B cell (primary cell): ENCODE measurements at regions not wholly inside any gene's neighbourhood (a gene's known extent, or its start where the extent isn't known, plus 50 kb on each side); places are given as distances from the start of the nearest gene placed in this dataset.

Experiments used
- ATAC-seq: fragments of 200-7000 bp; cut with Tn5 transposase; one replicate; pipeline ENCODE4 v1.10.0; 2021; ENCODE audit warnings: low read depth, mild to moderate bottlenecking, moderate number of reproducible peaks, moderate library complexity
- CTCF ChIA-PET: fragments of 350-600 bp; sonication (Branson Sonifier 250); formaldehyde crosslinking; loops from one replicate; lab custom pipeline; 2021; ENCODE audit warnings: antibody characterized with exemption, inconsistent platforms; lab: Charles Lee
- POLR2A ChIA-PET: fragments of 350-600 bp; sonication (Branson Sonifier 250); formaldehyde crosslinking; loops from one replicate; lab custom pipeline; 2021; ENCODE audit warnings: antibody characterized with exemption; lab: Charles Lee
- DNase-seq: peaks from one replicate; pipeline ENCODE4 v3.0.0; 2013
- H2AFZ ChIP-seq: 2 replicates; pipeline ENCODE4 v1.6.1; 2012; ENCODE audit warnings: mild to moderate bottlenecking, low read depth, low read length; ENCODE audit not compliant: insufficient read depth, poor library complexity, severe bottlenecking
- H3K27ac ChIP-seq, 2 donors: 1 replicate in 1 of 2; 2 replicates in 1 of 2; pipeline ENCODE4 v1.5.1; 2012 to 2013; ENCODE audit warnings: low read length in 2 of 2, mild to moderate bottlenecking in 2 of 2, moderate library complexity in 1 of 2
- H3K27me3 ChIP-seq, 4 experiments: fragments of 200-600 bp in 1 of 4; sonication (generic) in 1 of 4; replicated peaks in 1 of 4; 1 replicate in 2 of 4; 2 replicates in 2 of 4; pipeline versions ENCODE4 v1.6.1 to v1.7.0; 2013 to 2016; ENCODE audit warnings: low read length in 3 of 4, mild to moderate bottlenecking in 2 of 4, mixed read lengths in 1 of 4, moderate library complexity in 1 of 4; ENCODE audit not compliant: insufficient read depth in 4 of 4, control insufficient read depth in 3 of 4; ENCODE audit errors: control extremely low read depth in 1 of 4
- H3K36me3 ChIP-seq, 2 experiments: replicated peaks in 1 of 2; 1 replicate in 1 of 2; 2 replicates in 1 of 2; pipeline versions ENCODE4 v1.6.1 to v1.7.1; 2013; ENCODE audit warnings: low read length in 1 of 2; ENCODE audit not compliant: insufficient read depth in 2 of 2, control insufficient read depth in 1 of 2; ENCODE audit errors: control extremely low read depth in 1 of 2, extremely low read depth in 1 of 2
- H3K4me1 ChIP-seq, 2 donors: fragments of 200-600 bp in 1 of 2; sonication (generic) in 1 of 2; 1 replicate in 1 of 2; 2 replicates in 1 of 2; pipeline versions ENCODE4 v1.5.1 to v1.6.1; 2013 to 2017; ENCODE audit warnings: low read length in 2 of 2; ENCODE audit not compliant: control insufficient read depth in 2 of 2, insufficient read depth in 2 of 2
- H3K4me2 ChIP-seq: replicated peaks from 2 replicates; pipeline ENCODE3; 2012; ENCODE audit warnings: mild to moderate bottlenecking, low read depth, low read length; ENCODE audit not compliant: poor library complexity, severe bottlenecking
- H3K4me3 ChIP-seq, 5 experiments: fragments of 200-600 bp in 1 of 5; sonication (generic) in 1 of 5; 1 replicate in 3 of 5; 2 replicates in 2 of 5; pipeline versions ENCODE4 v1.5.1 to v1.7.0; 2011 to 2016; ENCODE audit warnings: low read length in 4 of 5, mild to moderate bottlenecking in 4 of 5, low read depth in 2 of 5, control low read depth in 1 of 5, moderate library complexity in 1 of 5; ENCODE audit not compliant: insufficient read depth in 1 of 5; ENCODE audit errors: control extremely low read depth in 1 of 5, extremely low read depth in 1 of 5
- H3K79me2 ChIP-seq: fragments of 200-600 bp; sonication (generic); one replicate; pipeline ENCODE4 v1.6.0; 2016; ENCODE audit warnings: low read length; ENCODE audit not compliant: control insufficient read depth, insufficient read depth
- H3K9ac ChIP-seq: fragments of 200-600 bp; sonication (generic); 2 replicates; pipeline ENCODE4 v1.6.1; 2017; ENCODE audit warnings: mild to moderate bottlenecking, low read length, moderate library complexity
- H3K9me3 ChIP-seq, 3 donors: one replicate each; pipeline versions ENCODE4 v1.6.1 to v1.7.1; 2013; ENCODE audit warnings: low read length in 2 of 3; ENCODE audit not compliant: control insufficient read depth in 2 of 3, insufficient read depth in 1 of 3; ENCODE audit errors: control extremely low read depth in 1 of 3
- H4K20me1 ChIP-seq: 2 replicates; pipeline ENCODE4 v1.6.0; 2012; ENCODE audit warnings: mild to moderate bottlenecking, low read length; ENCODE audit not compliant: insufficient read depth, control insufficient read depth, poor library complexity, severe bottlenecking
- H3K27ac Mint-ChIP-seq: one replicate; pipeline ENCODE4 v1.8.0; 2021; ENCODE audit warnings: mixed read lengths
- H3K27me3 Mint-ChIP-seq: one replicate; pipeline ENCODE4 v1.8.0; 2021; ENCODE audit warnings: mixed read lengths
- H3K4me1 Mint-ChIP-seq: one replicate; pipeline ENCODE4 v1.8.0; 2021; ENCODE audit warnings: mixed read lengths
- H3K4me3 Mint-ChIP-seq: one replicate; pipeline ENCODE4 v1.8.0; 2021; ENCODE audit warnings: mixed read lengths
- H3K9me3 Mint-ChIP-seq: one replicate; pipeline ENCODE4 v1.8.0; 2022; ENCODE audit warnings: mixed read lengths; ENCODE audit not compliant: insufficient read depth
- CTCF ChIP-seq: fragments of 200-600 bp; IDR thresholded peaks from one replicate; pipeline ENCODE4 v1.8.0; 2022; ENCODE audit warnings: antibody characterized with exemption, mild to moderate bottlenecking
- EZH2 ChIP-seq: IDR thresholded peaks from 2 replicates; pipeline ENCODE4 v1.6.1; 2012; ENCODE audit warnings: borderline replicate concordance, low read depth, mild to moderate bottlenecking, moderate library complexity, low read length; ENCODE audit not compliant: insufficient read depth, poor library complexity, severe bottlenecking
- WGBS: methylation state at CpG from one replicate; pipeline ENCODE4 v1.1.5; 2013; ENCODE audit warnings: missing lambda C conversion rate; ENCODE audit not compliant: insufficient coverage; 5-methylcytosine and 5-hydroxymethylcytosine counted together
- intact Hi-C: fragments of 100-400 bp; cut with micrococcal nuclease; formaldehyde crosslinking; loops from one replicate; pipeline ENCODE4 v1.10.0; 2022

GRCh38 chr6:8157839-8158238 lies 55.5 kb upstream of the EEF1E1 start:
- TF ChIP-seq CTCF (no peak), EZH2 (no peak)
- DNase-seq (no peak), ATAC-seq (no peak)
- Mint-ChIP-seq H3K27me3 (peaks cover 18% of the 10 kb centered on the region), H3K4me3 (no peak overlapping the region), H3K27ac (no peak overlapping the region), H3K4me1 (no peaks in the 10 kb centered on the region), H3K9me3 (no peaks in the 10 kb centered on the region)
- H3K27me3 ChIP-seq, result no peaks in the 10 kb centered on the region
- POLR2A ChIA-PET, result no interaction called here
- no peaks in the 10 kb centered on the region for H4K20me1 ChIP-seq
- CTCF ChIA-PET, result no interaction called here
- H2AFZ ChIP-seq, result no peak overlapping the region
- H3K9me3 ChIP-seq, result no peaks in the 10 kb centered on the region
- H3K4me3 ChIP-seq, result no peak overlapping the region
- H3K36me3 ChIP-seq, result no peaks in the 10 kb centered on the region
- WGBS, result 92% methylated on average over 2 of the region's 3 CpGs
- intact Hi-C loops, result no loop called here
- H3K9ac ChIP-seq, result no peak overlapping the region
- H3K27ac ChIP-seq, result no peak overlapping the region
- no peaks in the 10 kb centered on the region for H3K4me1 ChIP-seq
- no peaks in the 10 kb centered on the region for H3K79me2 ChIP-seq
- H3K4me2 ChIP-seq, result no peak overlapping the region

- no peaks in the 10 kb centered on the region for H3K9me3 ChIP-seq
- no peaks in the 10 kb centered on the region for H3K4me1 ChIP-seq
- ChIA-PET CTCF (no interaction called here), POLR2A (no interaction called here)
- no peaks in the 10 kb centered on the region for H3K27me3 ChIP-seq
- no peaks in the 10 kb centered on the region for H3K4me1 Mint-ChIP-seq
- intact Hi-C loops, result no loop called here
- no peaks in the 10 kb centered on the region for H4K20me1 ChIP-seq
- H3K4me2 ChIP-seq, result no peak overlapping the region
- no CpG with 5 or more reads among the region's 2 CpGs for WGBS
- ATAC-seq (no peak), DNase-seq (no peak)
- H3K9me3 Mint-ChIP-seq, result no peaks in the 10 kb centered on the region
- H3K36me3 ChIP-seq, result no peaks in the 10 kb centered on the region
- no peak overlapping the region for H3K9ac ChIP-seq
- H3K4me3 ChIP-seq, result no peak overlapping the region
- no peak overlapping the region for H3K27ac ChIP-seq
- peaks cover 21% of the 10 kb centered on the region for H3K27me3 Mint-ChIP-seq
- H3K79me2 ChIP-seq, result no peaks in the 10 kb centered on the region
- TF ChIP-seq CTCF (no peak), EZH2 (no peak)
- no peak overlapping the region for H3K27ac Mint-ChIP-seq
- no peak overlapping the region for H2AFZ ChIP-seq
- no peak overlapping the region for H3K4me3 Mint-ChIP-seq
Measured at GRCh38 chr6:8155259-8156012, 53.1 kb upstream of the EEF1E1 start.
